Embryonic facial prominence (tissue), 1 donor: ENCODE measurements at regions not wholly inside any gene's neighbourhood (a gene's known extent, or its start where the extent isn't known, plus 50 kb on each side); places are given as distances from the start of the nearest gene placed in this dataset.
"Not testable (repeated sequence)": the region's sequence is repeated elsewhere in the genome, so short reads cannot be mapped to it uniquely, and the experiment has no call there.

Experiments
- DNase-seq: peaks from one replicate; pipeline ENCODE4 v3.0.0-alpha.2; 2016; ENCODE audit errors: extremely low spot score

DNA sequence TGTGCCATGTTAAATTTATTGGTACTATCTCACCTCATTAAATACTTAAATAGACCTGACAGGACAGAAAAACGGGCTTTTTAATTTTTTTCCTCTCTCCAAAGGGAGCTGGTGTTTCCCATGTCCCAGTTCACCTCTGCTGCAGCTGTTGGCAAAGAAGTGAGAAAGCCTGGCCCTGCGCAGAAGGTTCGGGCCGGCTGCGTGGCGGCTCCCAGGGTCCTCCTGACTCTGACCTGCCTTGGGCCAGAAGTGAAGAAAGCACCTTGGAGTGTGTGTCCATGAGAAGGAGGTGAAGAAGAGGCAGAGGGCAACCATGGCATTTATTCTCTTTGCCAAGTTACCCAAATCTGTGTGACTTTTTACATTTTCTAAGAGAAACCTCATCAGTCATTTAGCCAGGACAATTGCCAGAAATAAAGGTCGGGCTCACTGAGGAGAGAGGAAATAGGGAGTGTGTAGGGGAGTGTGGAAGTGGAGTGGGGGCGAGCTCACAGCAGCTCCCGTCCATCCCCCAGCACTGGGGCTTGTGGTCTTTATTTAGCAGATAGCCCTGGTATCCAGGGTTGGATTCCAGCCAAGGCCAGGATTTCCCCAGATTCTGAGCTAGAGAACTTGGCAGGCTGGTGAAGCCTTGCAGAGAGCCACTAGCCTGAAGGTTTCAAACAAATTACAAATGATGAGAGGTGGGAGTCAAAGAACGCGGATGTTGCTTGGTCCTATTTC is 102.4 kb upstream of the CADM1 start:
- DNase-seq = no peak

GRCh38 chr11:115605871-115606497 is 101.8 kb upstream of the CADM1 start:
- DNase-seq = no peak

- DNase-seq = not testable (repeated sequence)
Measured at GRCh38 chr11:115605397-115605796, 101.2 kb upstream of the CADM1 start.

GRCh38 chr11:115599125-115599524 is 94.9 kb upstream of the CADM1 start:
- no peak for DNase-seq

- DNase-seq = no peak
Measured at GRCh38 chr11:115598257-115598901, 94.2 kb upstream of the CADM1 start.

DNA sequence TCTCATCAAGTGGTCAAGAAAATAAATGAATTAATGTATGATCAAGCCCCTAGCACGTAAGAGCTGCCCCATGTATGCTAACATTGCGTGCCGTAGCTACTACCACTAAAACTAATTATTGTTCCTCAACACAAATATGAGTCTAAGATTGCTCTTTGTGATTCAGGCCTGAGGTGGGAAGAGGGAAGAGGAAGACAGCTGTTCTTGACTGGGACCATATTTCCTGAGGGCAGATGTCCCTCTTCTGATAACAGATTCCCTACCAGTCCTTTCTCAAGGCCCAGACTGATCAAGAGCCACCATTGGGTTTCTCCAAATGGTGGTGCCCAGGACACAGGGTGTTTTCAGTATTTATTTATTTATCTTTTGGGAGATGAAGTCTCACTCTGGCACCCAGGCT is 87.2 kb upstream of the CADM1 start:
- no peak for DNase-seq

DNA sequence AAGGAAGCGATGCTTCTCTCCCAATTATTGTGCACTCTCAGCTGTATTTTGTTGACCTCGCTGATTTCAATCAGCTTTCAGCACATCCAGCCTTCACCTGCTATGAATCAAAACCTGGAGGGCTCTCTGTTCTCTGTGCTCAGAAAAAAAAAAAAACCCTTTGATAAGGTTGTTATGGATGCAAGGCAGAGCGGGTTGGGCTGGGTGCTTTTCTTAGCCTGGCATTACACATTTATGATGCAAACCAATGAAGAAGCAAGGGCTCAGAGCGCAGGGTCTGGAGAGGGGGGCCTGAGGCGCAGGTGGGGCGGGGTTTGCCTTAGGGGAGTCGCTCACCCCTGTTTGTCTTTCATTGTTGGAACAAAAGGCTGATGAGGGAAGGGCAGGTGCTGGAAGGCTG is 86.0 kb upstream of the CADM1 start:
- no peak for DNase-seq

- DNase-seq = no peak
Measured at GRCh38 chr11:115587718-115588342, 83.6 kb upstream of the CADM1 start.

DNA sequence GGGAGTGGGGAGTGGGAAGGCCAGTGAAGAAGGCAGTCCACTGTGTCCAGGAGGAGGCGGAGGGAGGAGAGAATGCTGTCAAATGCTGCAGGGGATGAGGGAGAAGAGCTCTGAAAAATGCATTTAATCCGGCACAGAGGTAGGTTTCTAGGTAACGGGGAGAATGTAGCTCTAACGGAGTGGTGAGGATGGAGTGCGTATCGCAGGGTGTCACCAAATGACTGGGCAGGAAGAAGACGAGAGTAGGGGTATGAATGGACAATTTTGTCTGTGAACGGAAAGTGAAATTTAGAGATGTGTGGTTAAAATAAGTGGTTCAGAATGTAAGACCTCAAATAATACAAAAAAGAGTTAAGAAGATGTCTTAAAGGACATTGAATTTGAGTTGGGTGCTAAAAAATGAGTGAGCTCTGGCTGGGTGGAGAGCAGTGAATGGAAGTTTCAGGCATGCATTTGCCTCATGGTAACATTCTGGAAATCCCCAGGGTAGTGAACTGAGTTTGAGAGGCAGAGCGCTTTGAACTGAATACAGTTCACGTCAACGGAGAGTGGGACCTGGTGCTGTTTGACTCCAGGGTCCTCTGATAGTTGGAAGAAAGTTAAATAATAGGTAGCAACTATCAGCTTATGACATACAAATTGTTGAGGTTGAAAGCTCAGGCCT is 81.3 kb upstream of the CADM1 start:
- DNase-seq = no peak

DNA sequence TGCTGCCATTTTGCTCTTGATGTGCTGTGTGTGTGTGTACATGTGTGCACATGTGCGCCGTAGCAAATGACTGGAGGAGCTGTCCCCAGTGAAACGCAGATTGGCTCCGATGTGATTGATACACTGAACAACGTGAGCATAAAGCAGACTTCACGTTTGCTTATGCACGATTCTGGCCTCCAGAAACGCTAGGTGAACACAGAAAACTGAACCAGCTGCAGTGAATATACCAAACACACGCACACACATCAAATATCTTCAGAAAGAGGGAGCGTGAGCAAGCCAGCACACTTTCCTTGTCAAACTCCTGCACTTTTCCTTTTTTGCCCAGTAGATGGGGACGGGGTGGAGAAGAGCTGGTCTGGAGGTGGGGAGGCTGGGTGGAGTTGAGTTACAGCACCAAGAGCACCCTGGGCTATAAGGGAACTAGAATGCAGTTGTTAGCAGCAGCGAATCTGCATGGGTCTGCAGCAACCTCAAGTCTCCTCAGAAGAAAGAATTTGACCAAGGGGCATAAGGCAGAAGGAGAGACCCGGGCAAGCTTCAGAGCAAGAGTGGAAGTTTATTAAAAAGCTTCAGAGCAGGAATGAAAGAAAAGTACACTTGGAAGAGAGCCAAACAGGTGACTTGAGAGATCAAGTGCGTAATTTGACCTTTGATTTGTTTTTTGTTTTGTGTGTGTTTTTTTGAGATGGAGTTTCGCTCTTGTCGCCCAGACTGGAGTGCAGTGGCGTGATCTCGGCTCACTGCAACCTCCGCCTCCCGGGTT is 77.8 kb upstream of the CADM1 start:
- DNase-seq = peak; percentile 16

- no peak for DNase-seq
Measured at GRCh38 chr11:115580927-115581680, 76.9 kb upstream of the CADM1 start.

DNA sequence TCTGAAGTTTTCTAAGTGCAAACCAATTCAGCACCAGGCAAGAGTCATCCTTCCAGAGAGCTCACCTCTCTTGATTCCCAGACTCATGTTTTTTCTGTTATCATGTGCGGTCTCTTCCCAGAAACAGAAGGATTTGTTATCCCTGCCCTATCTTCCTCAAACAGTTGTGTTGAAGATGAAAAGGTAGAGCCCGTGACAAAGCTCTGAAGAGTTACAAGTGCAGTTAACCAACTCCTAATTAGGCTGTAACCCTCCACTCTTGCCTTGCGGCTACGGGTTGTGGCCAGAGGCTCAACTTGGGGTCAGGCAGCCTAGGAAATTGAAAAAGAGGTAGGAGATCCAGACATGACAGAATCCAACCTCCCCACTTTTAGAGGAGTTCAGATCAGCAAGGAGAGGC is 76.2 kb upstream of the CADM1 start:
- no peak for DNase-seq

- DNase-seq = no peak
Measured at GRCh38 chr11:115579181-115579825, 75.1 kb upstream of the CADM1 start.

- DNase-seq = no peak
Measured at GRCh38 chr11:115578275-115578674, 74.1 kb upstream of the CADM1 start.

GRCh38 chr11:115577701-115578100 is 73.5 kb upstream of the CADM1 start:
- DNase-seq = no peak

DNA sequence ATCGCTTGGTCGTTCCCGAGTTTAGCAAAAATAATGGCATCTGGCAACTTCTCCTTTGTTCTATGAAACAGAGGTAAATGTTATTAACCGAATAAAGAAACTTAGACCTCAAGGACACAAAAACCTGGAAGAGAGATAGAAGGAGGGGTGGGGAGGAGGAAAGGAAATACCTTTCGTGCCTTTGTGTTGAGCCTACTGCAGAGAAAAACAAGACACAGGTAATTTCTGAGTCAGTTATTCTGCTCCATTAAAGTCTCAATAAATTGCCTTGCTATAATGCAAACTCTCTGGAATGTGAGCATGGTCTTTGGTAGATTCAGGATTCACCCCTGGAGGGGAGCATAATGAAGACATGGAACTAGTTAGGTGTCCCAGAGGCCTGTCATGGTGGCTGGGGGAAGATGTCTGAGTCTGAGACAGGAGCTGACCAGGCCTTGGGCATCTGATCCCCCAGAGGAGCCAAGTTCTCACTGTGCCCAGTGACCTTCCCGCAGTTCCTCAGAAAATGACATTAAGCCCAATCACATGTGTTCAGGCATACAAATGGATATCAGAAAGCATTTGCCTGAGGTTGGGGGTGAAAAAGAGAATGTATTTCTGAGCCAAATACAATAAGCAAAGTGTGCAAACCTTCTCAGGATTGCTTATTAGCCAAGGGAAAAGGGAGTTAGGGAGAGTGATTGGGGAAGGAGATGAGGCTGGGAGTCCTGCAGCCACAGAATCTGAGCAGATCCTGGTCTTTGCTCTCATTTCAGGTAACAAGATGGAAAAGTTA is 72.6 kb upstream of the CADM1 start:
- no peak for DNase-seq

- no peak for DNase-seq
Measured at GRCh38 chr11:115572551-115572950, 68.3 kb upstream of the CADM1 start.

GRCh38 chr11:115566180-115566764 is 62.1 kb upstream of the CADM1 start:
- DNase-seq = no peak

DNA sequence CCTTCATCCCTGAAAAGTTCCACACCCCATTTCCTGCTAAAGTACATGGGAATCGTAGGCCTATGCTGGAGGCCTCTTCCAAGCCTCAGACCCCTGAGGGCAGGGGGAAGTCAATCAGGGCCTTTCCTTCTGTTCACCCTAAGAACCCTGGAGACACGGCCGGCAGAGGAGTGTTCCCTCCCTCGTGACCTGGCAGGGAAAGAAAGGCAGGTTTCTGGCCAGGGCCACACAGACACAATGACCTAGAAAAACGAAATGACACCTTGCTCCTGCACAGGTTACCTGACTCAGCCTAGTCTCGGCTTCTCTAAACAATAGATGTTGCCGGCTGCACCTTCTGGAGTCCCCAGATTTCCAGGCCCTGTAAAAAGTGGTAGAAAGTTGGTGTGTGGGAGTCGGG is 60.6 kb upstream of the CADM1 start:
- no peak for DNase-seq
